ENCODE measurements at regions not wholly inside any gene's neighbourhood (a gene's known extent, or its start where the extent isn't known, plus 50 kb on each side); places are given as distances from the start of the nearest gene placed in this dataset.
"Not testable (repeated sequence)": the region's sequence is repeated elsewhere in the genome, so short reads cannot be mapped to it uniquely, and the experiment has no call there.

- DNase-seq (ENCODE audit: low read depth in 2 of 2) = no peak
Measured at GRCh38 chr4:124146068-124146467, 566.5 kb downstream of the ANKRD50 start.

GRCh38 chr4:124151031-124151430 lies 561.5 kb downstream of the ANKRD50 start:
- DNase-seq (ENCODE audit: low read depth in 2 of 2) = no peak

- DNase-seq (ENCODE audit: low read depth in 2 of 2) = no peak
Measured at GRCh38 chr4:124152132-124152531, 560.4 kb downstream of the ANKRD50 start.

GRCh38 chr4:124155239-124155638 lies 557.3 kb downstream of the ANKRD50 start:
- DNase-seq (ENCODE audit: low read depth in 2 of 2) = no peak

- no peak for DNase-seq (ENCODE audit: low read depth in 2 of 2)
Measured at GRCh38 chr4:124157396-124158083, 555.0 kb downstream of the ANKRD50 start.

- DNase-seq (ENCODE audit: low read depth in 2 of 2) = no peak
Measured at GRCh38 chr4:124163401-124163800, 549.1 kb downstream of the ANKRD50 start.

GRCh38 chr4:124167602-124168001 lies 544.9 kb downstream of the ANKRD50 start:
- no peak for DNase-seq (ENCODE audit: low read depth in 2 of 2)

GRCh38 chr4:124169524-124169923 lies 543.0 kb downstream of the ANKRD50 start:
- DNase-seq (ENCODE audit: low read depth in 2 of 2) = not testable (repeated sequence)

GRCh38 chr4:124173912-124174311 lies 538.6 kb downstream of the ANKRD50 start:
- no peak for DNase-seq (ENCODE audit: low read depth in 2 of 2)

- DNase-seq (ENCODE audit: low read depth in 2 of 2) = peak; percentile 14 to 87
Measured at GRCh38 chr4:124177647-124178425, 534.7 kb downstream of the ANKRD50 start.

GRCh38 chr4:124178449-124179021 lies 534.0 kb downstream of the ANKRD50 start:
- peak; percentile 8 to 47 for DNase-seq (ENCODE audit: low read depth in 2 of 2)

- peak in 1 of 2 donors; percentile 26 for DNase-seq (ENCODE audit: low read depth in 2 of 2)
Measured at GRCh38 chr4:124179506-124180186, 532.9 kb downstream of the ANKRD50 start.

GRCh38 chr4:124181039-124181438 lies 531.5 kb downstream of the ANKRD50 start:
- DNase-seq (ENCODE audit: low read depth in 2 of 2) = no peak

GRCh38 chr4:124183231-124183630 lies 529.3 kb downstream of the ANKRD50 start:
- no peak for DNase-seq (ENCODE audit: low read depth in 2 of 2)

- no peak for DNase-seq (ENCODE audit: low read depth in 2 of 2)
Measured at GRCh38 chr4:124183926-124184325, 528.6 kb downstream of the ANKRD50 start.

GRCh38 chr4:124184792-124185191 lies 527.7 kb downstream of the ANKRD50 start:
- DNase-seq (ENCODE audit: low read depth in 2 of 2) = no peak

GRCh38 chr4:124188595-124188994 lies 523.9 kb downstream of the ANKRD50 start:
- no peak for DNase-seq (ENCODE audit: low read depth in 2 of 2)

GRCh38 chr4:124189545-124189944 lies 523.0 kb downstream of the ANKRD50 start:
- DNase-seq (ENCODE audit: low read depth in 2 of 2) = peak in 1 of 2 donors; percentile 57

GRCh38 chr4:124191329-124191728 lies 521.2 kb downstream of the ANKRD50 start:
- no peak for DNase-seq (ENCODE audit: low read depth in 2 of 2)

- DNase-seq (ENCODE audit: low read depth in 2 of 2) = no peak
Measured at GRCh38 chr4:124192544-124192943, 520.0 kb downstream of the ANKRD50 start.

- no peak for DNase-seq (ENCODE audit: low read depth in 2 of 2)
Measured at GRCh38 chr4:124199185-124199584, 513.3 kb downstream of the ANKRD50 start.

- peak in 1 of 2 donors; percentile 83 for DNase-seq (ENCODE audit: low read depth in 2 of 2)
Measured at GRCh38 chr4:124199755-124200154, 512.8 kb downstream of the ANKRD50 start.
